CD14-positive monocyte (primary cell): ENCODE measurements at regions not wholly inside any gene's neighbourhood (a gene's known extent, or its start where the extent isn't known, plus 50 kb on each side); places are given as distances from the start of the nearest gene placed in this dataset.

Experiments used
- DNase-seq, 3 donors: peaks; one replicate each; pipeline ENCODE4 v3.0.0-alpha.2; 2011 to 2022
- H2AFZ ChIP-seq: 2 replicates; pipeline ENCODE4 v1.6.0; 2012; ENCODE audit warnings: mild to moderate bottlenecking, low read depth, low read length, inconsistent platforms; ENCODE audit not compliant: insufficient read depth, poor library complexity, severe bottlenecking
- H3K27ac ChIP-seq, 2 donors: 1 replicate in 1 of 2; 2 replicates in 1 of 2; pipeline ENCODE4 v1.5.1; 2012 to 2013; ENCODE audit warnings: low read length in 2 of 2, control low read depth in 1 of 2, inconsistent platforms in 1 of 2, low read depth in 1 of 2, mild to moderate bottlenecking in 1 of 2
- H3K27me3 ChIP-seq, 2 donors: one replicate each; pipeline versions ENCODE4 v1.6.0 to v1.6.1; 2011 to 2013; ENCODE audit warnings: low read length in 2 of 2; ENCODE audit not compliant: control insufficient read depth in 2 of 2, insufficient read depth in 2 of 2
- H3K36me3 ChIP-seq, 2 donors: replicated peaks in 1 of 2; 1 replicate in 1 of 2; 2 replicates in 1 of 2; pipeline versions ENCODE4 v1.5.1 to v1.6.1; 2012 to 2013; ENCODE audit warnings: low read length in 2 of 2, control low read depth in 1 of 2, inconsistent platforms in 1 of 2, mild to moderate bottlenecking in 1 of 2; ENCODE audit not compliant: insufficient read depth in 2 of 2, control insufficient read depth in 1 of 2
- H3K4me1 ChIP-seq, 2 donors: 1 replicate in 1 of 2; 2 replicates in 1 of 2; pipeline versions ENCODE4 v1.5.1 to v1.6.1; 2012 to 2013; ENCODE audit warnings: low read length in 2 of 2, control low read depth in 1 of 2, inconsistent platforms in 1 of 2, mild to moderate bottlenecking in 1 of 2, moderate library complexity in 1 of 2; ENCODE audit not compliant: insufficient read depth in 2 of 2, control insufficient read depth in 1 of 2
- H3K4me2 ChIP-seq: replicated peaks from 2 replicates; pipeline ENCODE3; 2012; ENCODE audit warnings: low read length, moderate library complexity, mild to moderate bottlenecking; ENCODE audit not compliant: poor library complexity, severe bottlenecking; ENCODE audit errors: extremely low read depth
- H3K4me3 ChIP-seq, 3 experiments: fragments of 200-600 bp in 1 of 3; sonication (generic) in 1 of 3; replicated peaks in 1 of 3; 1 replicate in 2 of 3; 2 replicates in 1 of 3; pipeline ENCODE4 v1.5.1; 2011 to 2013; ENCODE audit warnings: low read length in 3 of 3, mild to moderate bottlenecking in 3 of 3, control low read depth in 2 of 3, low read depth in 2 of 3, inconsistent platforms in 1 of 3, moderate library complexity in 1 of 3
- H3K79me2 ChIP-seq: 2 replicates; pipeline ENCODE4 v1.6.0; 2012; ENCODE audit warnings: mild to moderate bottlenecking, control low read depth, inconsistent platforms, low read length, moderate library complexity; ENCODE audit not compliant: insufficient read depth
- H3K9ac ChIP-seq: 2 replicates; pipeline ENCODE4 v1.6.0; 2017; ENCODE audit warnings: low read length, mild to moderate bottlenecking; ENCODE audit not compliant: insufficient read depth, poor library complexity, severe bottlenecking
- H3K9me3 ChIP-seq, 2 donors: replicated peaks in 1 of 2; 1 replicate in 1 of 2; 2 replicates in 1 of 2; pipeline versions ENCODE4 v1.5.1 to v1.6.1; 2012 to 2013; ENCODE audit warnings: low read length in 2 of 2, control low read depth in 1 of 2; ENCODE audit not compliant: control insufficient read depth in 1 of 2, insufficient read depth in 1 of 2
- H4K20me1 ChIP-seq: 2 replicates; pipeline ENCODE4 v1.6.0; 2012; ENCODE audit warnings: mild to moderate bottlenecking, low read length, control low read depth, moderate library complexity; ENCODE audit not compliant: insufficient read depth
- H3K27ac Mint-ChIP-seq, 7 donors: one replicate each; pipeline ENCODE4 v1.8.0; 2020; ENCODE audit warnings: mild to moderate bottlenecking in 7 of 7, mixed read lengths in 7 of 7, moderate library complexity in 6 of 7, inconsistent platforms in 2 of 7
- H3K27me3 Mint-ChIP-seq, 3 donors: one replicate each; pipeline ENCODE4 v1.8.0; 2021 to 2022; ENCODE audit warnings: low read depth in 3 of 3, mild to moderate bottlenecking in 3 of 3, mixed read lengths in 3 of 3, moderate library complexity in 3 of 3, inconsistent platforms in 1 of 3
- H3K36me3 Mint-ChIP-seq, 2 donors: one replicate each; pipeline ENCODE4 v1.8.0; 2020; ENCODE audit warnings: mixed read lengths in 2 of 2, inconsistent platforms in 1 of 2, mild to moderate bottlenecking in 1 of 2
- H3K4me1 Mint-ChIP-seq: one replicate; pipeline ENCODE4 v1.8.0; 2020; ENCODE audit warnings: mild to moderate bottlenecking, mixed read lengths
- H3K4me3 Mint-ChIP-seq, 2 donors: one replicate each; pipeline ENCODE4 v1.8.0; 2020; ENCODE audit warnings: mild to moderate bottlenecking in 2 of 2, mixed read lengths in 2 of 2, moderate library complexity in 1 of 2
- H3K9me3 Mint-ChIP-seq, 7 donors: one replicate each; pipeline ENCODE4 v1.8.0; 2020 to 2022; ENCODE audit warnings: mixed read lengths in 7 of 7, mild to moderate bottlenecking in 6 of 7, moderate library complexity in 6 of 7, inconsistent platforms in 2 of 7
- WGBS: methylation state at CpG from one replicate; pipeline ENCODE4 v1.1.5; 2013; ENCODE audit warnings: missing lambda C conversion rate; ENCODE audit not compliant: insufficient coverage; 5-methylcytosine and 5-hydroxymethylcytosine counted together
- intact Hi-C, 2 donors: fragments of 100-400 bp; cut with micrococcal nuclease; formaldehyde crosslinking; loops; one replicate each; pipeline versions ENCODE4 v1.15.0 to v1.15.1; 2023
- TF ChIP-seq, protein P1 (sequence below): fragments of 200-600 bp; IDR thresholded peaks from one replicate; pipeline ENCODE4 v1.8.0; 2022; ENCODE audit warnings: antibody characterized with exemption, mild to moderate bottlenecking

DNA sequence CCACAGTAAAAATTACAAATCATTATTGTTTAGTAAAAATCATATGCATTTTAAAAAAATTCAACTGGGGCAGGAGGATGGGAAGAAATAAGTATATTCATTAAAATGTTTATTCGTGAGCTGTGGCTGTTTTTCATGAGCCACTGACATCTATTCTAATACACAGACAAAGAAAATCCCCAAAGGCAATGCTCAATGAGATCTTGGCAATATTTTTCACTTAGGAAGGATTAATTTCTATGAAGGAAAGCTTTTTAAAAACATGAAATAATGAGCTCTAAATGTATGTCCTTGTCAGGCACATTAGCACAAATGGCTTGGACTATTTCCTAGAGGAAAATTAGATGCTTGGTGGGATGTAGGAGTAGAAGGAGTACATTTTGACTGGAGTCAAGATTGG lies 262.0 kb upstream of the MMADHC start:
- H3K9me3 Mint-ChIP-seq: peaks cover 7 to 16% (median 8%) of the 10 kb centered on the region in 7 donors
- H3K36me3 ChIP-seq: no peaks in the 10 kb centered on the region
- no peak overlapping the region for H3K4me3 Mint-ChIP-seq
- H3K36me3 Mint-ChIP-seq: no peaks in the 10 kb centered on the region
- no CpG with 5 or more reads among the region's 1 CpG for WGBS
- H4K20me1 ChIP-seq: no peaks in the 10 kb centered on the region
- peaks cover 0 to 3% (median 2%) of the 10 kb centered on the region in 3 donors for H3K27me3 Mint-ChIP-seq
- H3K4me3 ChIP-seq: no peak overlapping the region
- TF ChIP-seq, protein P1, sequence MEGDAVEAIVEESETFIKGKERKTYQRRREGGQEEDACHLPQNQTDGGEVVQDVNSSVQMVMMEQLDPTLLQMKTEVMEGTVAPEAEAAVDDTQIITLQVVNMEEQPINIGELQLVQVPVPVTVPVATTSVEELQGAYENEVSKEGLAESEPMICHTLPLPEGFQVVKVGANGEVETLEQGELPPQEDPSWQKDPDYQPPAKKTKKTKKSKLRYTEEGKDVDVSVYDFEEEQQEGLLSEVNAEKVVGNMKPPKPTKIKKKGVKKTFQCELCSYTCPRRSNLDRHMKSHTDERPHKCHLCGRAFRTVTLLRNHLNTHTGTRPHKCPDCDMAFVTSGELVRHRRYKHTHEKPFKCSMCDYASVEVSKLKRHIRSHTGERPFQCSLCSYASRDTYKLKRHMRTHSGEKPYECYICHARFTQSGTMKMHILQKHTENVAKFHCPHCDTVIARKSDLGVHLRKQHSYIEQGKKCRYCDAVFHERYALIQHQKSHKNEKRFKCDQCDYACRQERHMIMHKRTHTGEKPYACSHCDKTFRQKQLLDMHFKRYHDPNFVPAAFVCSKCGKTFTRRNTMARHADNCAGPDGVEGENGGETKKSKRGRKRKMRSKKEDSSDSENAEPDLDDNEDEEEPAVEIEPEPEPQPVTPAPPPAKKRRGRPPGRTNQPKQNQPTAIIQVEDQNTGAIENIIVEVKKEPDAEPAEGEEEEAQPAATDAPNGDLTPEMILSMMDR: no peak
- H3K79me2 ChIP-seq: no peaks in the 10 kb centered on the region
- no peak for DNase-seq
- no peak overlapping the region for H3K9ac ChIP-seq
- H3K4me1 ChIP-seq: no peaks in the 10 kb centered on the region
- intact Hi-C loops: no loop called here
- no peak overlapping the region for H2AFZ ChIP-seq
- peaks cover 4 to 12% of the 10 kb centered on the region in 2 donors for H3K9me3 ChIP-seq
- no peak overlapping the region for H3K27ac ChIP-seq
- H3K27ac Mint-ChIP-seq: no peak overlapping the region
- no peaks in the 10 kb centered on the region for H3K4me1 Mint-ChIP-seq
- no peak overlapping the region for H3K4me2 ChIP-seq
- no peaks in the 10 kb centered on the region for H3K27me3 ChIP-seq

GRCh38 chr2:149849136-149849535 lies 261.6 kb upstream of the MMADHC start:
- Histone ChIP-seq H2AFZ (no peak overlapping the region), H3K4me2 (no peak overlapping the region), H3K9me3 (peaks cover 4 to 12% of the 10 kb centered on the region in 2 donors), H3K4me3 (no peak overlapping the region), H4K20me1 (no peaks in the 10 kb centered on the region), H3K36me3 (no peaks in the 10 kb centered on the region), H3K27me3 (no peaks in the 10 kb centered on the region), H3K4me1 (no peaks in the 10 kb centered on the region), H3K27ac (no peak overlapping the region), H3K9ac (no peak overlapping the region), H3K79me2 (no peaks in the 10 kb centered on the region)
- H3K36me3 Mint-ChIP-seq: no peaks in the 10 kb centered on the region
- peak in 1 of 3 donors; percentile 15 for DNase-seq
- H3K4me3 Mint-ChIP-seq: no peak overlapping the region
- H3K4me1 Mint-ChIP-seq: no peaks in the 10 kb centered on the region
- peak overlapping the region in 1 of 7 donors; percentile 2 for H3K27ac Mint-ChIP-seq
- no CpG with 5 or more reads among the region's 2 CpGs for WGBS
- intact Hi-C loops: no loop called here
- peaks cover 7 to 16% (median 8%) of the 10 kb centered on the region in 7 donors for H3K9me3 Mint-ChIP-seq
- peaks cover 0 to 3% (median 2%) of the 10 kb centered on the region in 3 donors for H3K27me3 Mint-ChIP-seq
- TF ChIP-seq, protein P1: no peak
